Retinal pigment epithelial cell (primary cell): ENCODE measurements at regions not wholly inside any gene's neighbourhood (a gene's known extent, or its start where the extent isn't known, plus 50 kb on each side); places are given as distances from the start of the nearest gene placed in this dataset.

ENCODE experiments used
- DNase-seq: peaks from one replicate; pipeline ENCODE4 v3.0.0-alpha.2; 2010; ENCODE audit warnings: low read depth
- H3K4me3 ChIP-seq: 2 replicates; pipeline ENCODE4 v1.5.1; 2011; ENCODE audit warnings: mild to moderate bottlenecking, low read length, control low read depth, moderate library complexity
- TF ChIP-seq, protein P1 (sequence below): conservative IDR thresholded peaks from 2 replicates; pipeline ENCODE4 v1.5.1; 2011; ENCODE audit warnings: low read depth, low read length, control low read depth, inconsistent platforms

DNA sequence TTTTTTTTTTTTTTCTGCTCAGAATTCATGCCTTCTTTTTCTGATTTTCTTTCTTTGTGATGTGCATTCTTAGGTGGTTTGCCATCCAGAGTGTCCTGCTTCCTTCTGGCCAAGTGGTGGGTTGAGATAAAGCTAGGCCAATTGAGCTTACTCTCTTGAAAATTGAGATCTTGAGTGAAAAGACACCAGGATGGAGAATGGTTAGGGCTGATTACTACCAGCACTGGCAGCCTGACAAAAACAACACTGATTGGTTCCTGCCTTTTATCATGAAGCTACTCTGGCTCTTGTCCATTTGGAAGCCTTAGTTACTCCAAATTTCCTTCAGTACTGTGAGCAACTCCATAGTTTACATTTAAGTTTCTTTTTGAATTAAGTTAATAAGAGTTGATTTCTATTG is 404.0 kb downstream of the PPARGC1A start:
- no peak overlapping the region for H3K4me3 ChIP-seq

DNA sequence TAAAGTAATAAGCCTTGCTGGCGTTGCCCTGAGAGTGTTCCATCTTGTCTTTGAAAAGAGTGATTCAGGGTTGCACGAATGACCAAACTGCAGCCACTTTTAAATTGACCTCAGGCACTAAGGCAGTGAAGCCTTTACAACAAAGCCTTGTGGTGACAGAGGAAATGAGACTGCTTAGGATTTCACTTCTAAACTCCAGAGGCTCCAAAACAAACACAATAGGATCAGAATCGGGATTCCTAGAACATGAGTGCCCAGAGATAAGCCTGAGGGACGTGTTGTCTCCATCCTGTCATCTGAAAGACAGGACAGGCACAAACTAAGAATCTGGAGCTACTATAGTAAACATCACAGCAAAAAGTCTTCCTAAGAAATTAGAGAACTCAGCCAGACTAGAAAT is 405.2 kb downstream of the PPARGC1A start:
- DNase-seq = no peak
- H3K4me3 ChIP-seq = no peak overlapping the region
- TF ChIP-seq, protein P1, sequence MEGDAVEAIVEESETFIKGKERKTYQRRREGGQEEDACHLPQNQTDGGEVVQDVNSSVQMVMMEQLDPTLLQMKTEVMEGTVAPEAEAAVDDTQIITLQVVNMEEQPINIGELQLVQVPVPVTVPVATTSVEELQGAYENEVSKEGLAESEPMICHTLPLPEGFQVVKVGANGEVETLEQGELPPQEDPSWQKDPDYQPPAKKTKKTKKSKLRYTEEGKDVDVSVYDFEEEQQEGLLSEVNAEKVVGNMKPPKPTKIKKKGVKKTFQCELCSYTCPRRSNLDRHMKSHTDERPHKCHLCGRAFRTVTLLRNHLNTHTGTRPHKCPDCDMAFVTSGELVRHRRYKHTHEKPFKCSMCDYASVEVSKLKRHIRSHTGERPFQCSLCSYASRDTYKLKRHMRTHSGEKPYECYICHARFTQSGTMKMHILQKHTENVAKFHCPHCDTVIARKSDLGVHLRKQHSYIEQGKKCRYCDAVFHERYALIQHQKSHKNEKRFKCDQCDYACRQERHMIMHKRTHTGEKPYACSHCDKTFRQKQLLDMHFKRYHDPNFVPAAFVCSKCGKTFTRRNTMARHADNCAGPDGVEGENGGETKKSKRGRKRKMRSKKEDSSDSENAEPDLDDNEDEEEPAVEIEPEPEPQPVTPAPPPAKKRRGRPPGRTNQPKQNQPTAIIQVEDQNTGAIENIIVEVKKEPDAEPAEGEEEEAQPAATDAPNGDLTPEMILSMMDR = no peak

More for the DNA sequence above, 404.0 kb downstream of the PPARGC1A start:
- DNase-seq = no peak
- TF ChIP-seq, protein P1 = no peak

DNA sequence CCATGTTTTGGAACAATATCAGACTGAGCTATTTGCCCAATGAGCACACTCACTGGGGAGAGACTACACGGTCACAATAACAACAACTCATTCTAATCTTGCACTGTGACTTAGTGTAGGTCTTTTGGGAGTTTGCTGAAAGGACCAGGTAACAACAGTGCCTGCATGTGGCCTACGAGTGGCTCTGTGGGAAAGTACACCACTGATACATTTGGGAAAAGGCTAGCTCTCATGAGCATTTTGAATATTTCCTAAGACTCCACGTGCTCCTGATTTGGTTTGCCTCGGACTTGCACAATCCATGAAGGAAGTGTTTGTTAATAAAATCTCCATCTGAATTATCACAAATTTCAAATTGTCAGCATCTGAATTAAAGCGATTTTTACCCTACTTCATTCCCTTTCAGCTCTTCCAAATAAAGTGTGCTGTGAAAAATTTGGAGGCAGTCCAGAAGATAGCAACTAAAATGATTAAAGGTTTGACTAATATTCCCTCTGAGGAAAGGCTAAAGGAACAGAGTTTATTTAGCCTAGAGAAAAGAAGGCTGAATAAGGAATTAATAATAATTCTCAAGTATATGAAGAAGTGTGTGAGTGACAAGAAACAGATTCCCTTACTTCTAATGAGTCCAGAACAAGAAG is 406.4 kb downstream of the PPARGC1A start:
- DNase-seq = no peak
- TF ChIP-seq, protein P1 = no peak
- H3K4me3 ChIP-seq = no peak overlapping the region

DNA sequence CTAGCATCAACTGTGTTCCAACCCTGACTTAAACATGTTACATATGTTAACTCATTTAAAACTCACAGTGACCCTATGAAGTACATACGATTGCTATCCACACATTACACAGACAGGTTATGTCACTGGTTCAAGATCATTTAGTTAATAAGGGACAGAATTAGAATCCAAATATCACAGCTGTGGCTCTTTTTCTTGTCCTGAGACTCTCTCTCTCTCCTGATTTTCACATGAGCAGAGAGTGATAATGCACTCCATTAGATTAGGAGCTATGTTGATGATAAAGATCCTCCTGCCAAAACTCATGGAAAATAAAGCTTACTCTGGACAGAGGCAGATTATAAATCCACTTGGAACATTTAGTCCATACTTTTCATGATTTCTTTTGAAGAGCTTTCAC is 408.3 kb downstream of the PPARGC1A start:
- no peak for DNase-seq
- TF ChIP-seq, protein P1 = no peak
- H3K4me3 ChIP-seq = no peak overlapping the region

DNA sequence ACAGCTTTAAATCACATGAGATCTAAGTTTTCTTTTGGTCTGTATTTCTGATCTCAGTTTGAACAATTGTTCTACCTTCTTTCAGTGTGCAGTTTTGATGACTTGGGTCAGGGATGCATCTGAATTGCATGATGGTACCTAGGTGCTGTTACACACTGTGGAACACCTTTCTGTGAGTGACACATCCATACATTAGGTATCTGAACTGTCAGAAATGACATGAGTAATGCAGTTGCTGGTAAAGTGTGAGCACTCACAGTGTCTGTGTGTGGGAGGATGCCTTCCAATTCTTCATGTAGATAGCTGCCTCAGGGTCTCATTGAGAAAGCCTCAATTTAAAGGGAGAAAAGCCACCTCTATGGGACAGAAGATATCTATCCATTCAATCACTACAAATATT is 411.9 kb downstream of the PPARGC1A start:
- TF ChIP-seq, protein P1 = no peak
- DNase-seq = no peak
- H3K4me3 ChIP-seq = no peak overlapping the region

DNA sequence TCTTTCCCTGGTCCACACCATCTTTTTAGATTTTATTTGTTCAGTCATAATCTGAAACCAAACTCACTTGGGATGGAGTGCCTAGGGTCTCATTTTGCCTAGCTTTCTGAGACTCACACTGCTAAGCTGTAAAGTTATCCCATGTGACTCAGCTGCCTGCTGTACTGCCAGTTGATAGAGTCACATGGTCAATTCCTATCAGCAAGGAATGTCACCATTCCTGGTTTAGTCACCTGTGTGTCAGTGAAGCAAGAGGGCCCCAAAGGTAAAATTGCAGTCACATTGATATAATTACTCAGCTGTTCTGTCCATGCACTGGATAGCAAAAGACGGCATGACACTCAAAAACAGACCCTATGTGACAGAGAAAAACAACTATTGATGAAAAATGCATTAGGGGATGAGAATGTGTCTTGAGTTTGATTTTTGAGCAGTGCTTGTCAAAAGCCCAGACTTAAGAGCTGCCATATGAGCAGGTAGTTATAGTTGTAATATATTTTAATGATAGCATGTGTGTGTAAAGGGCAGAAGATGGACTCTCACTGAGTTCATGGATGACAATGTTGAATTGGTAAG is 413.2 kb downstream of the PPARGC1A start:
- H3K4me3 ChIP-seq = no peak overlapping the region
- DNase-seq = peak; percentile 9
- TF ChIP-seq, protein P1 = no peak

DNA sequence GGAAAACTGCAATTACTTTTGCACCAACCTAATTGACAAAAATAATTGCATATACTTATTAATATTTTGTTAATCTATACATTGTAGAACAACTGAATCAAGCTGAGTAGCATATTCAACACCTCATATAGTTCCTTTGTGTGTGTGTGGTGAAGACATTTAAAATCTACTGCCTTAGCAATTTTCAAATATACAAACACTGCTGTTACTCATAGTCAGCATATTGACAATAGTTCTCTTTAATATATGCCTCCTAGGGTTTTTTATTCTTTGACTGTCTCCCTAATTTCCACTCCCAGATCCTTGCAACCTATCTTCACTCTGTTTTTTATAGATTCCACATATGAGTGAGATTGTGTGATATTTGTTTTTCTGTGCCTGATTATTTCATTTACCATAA is 426.8 kb downstream of the PPARGC1A start:
- no peak for DNase-seq
- TF ChIP-seq, protein P1 = no peak

More for the DNA sequence above, 426.8 kb downstream of the PPARGC1A start:
- H3K4me3 ChIP-seq = no peak overlapping the region
